Skeletal muscle cell (primary cell): ENCODE measurements at regions not wholly inside any gene's neighbourhood (a gene's known extent, or its start where the extent isn't known, plus 50 kb on each side); places are given as distances from the start of the nearest gene placed in this dataset.
"Not testable (repeated sequence)": the region's sequence is repeated elsewhere in the genome, so short reads cannot be mapped to it uniquely, and the experiment has no call there.

Experiments used
- DNase-seq: peaks from one replicate; pipeline ENCODE4 v3.0.0-alpha.2; 2010; ENCODE audit warnings: low read depth
- H3K4me3 ChIP-seq: 2 replicates; pipeline ENCODE4 v1.5.1; 2011; ENCODE audit warnings: low read depth, mild to moderate bottlenecking, control low read depth, low read length, moderate library complexity

- H3K4me3 ChIP-seq: no peak overlapping the region
- no peak for DNase-seq
Observed at GRCh38 chr4:60729194-60729593, 470.9 kb upstream of the ADGRL3 start.

- DNase-seq, H3K4me3 ChIP-seq: not testable (repeated sequence)
Observed at GRCh38 chr4:60729764-60730163, 470.4 kb upstream of the ADGRL3 start.

GRCh38 chr4:60737858-60738257 is 462.3 kb upstream of the ADGRL3 start:
- peak; percentile 25 for DNase-seq
- no peak overlapping the region for H3K4me3 ChIP-seq

GRCh38 chr4:60743654-60744053 is 456.5 kb upstream of the ADGRL3 start:
- no peak overlapping the region for H3K4me3 ChIP-seq
- DNase-seq: no peak

- DNase-seq: no peak
- H3K4me3 ChIP-seq: no peak overlapping the region
Observed at GRCh38 chr4:60744767-60745166, 455.4 kb upstream of the ADGRL3 start.

- DNase-seq: no peak
- no peak overlapping the region for H3K4me3 ChIP-seq
Observed at GRCh38 chr4:60745800-60746571, 454.1 kb upstream of the ADGRL3 start.

GRCh38 chr4:60750962-60751361 is 449.2 kb upstream of the ADGRL3 start:
- DNase-seq: no peak
- H3K4me3 ChIP-seq: no peak overlapping the region

- DNase-seq: no peak
- no peak overlapping the region for H3K4me3 ChIP-seq
Observed at GRCh38 chr4:60757986-60758680, 442.0 kb upstream of the ADGRL3 start.

GRCh38 chr4:60759518-60760245 is 440.4 kb upstream of the ADGRL3 start:
- DNase-seq: no peak
- H3K4me3 ChIP-seq: no peak overlapping the region

GRCh38 chr4:60780874-60781273 is 419.3 kb upstream of the ADGRL3 start:
- DNase-seq: no peak
- no peak overlapping the region for H3K4me3 ChIP-seq

GRCh38 chr4:60790608-60791007 is 409.5 kb upstream of the ADGRL3 start:
- no peak overlapping the region for H3K4me3 ChIP-seq
- DNase-seq: no peak

- no peak for DNase-seq
Observed at GRCh38 chr4:60794372-60794771, 405.8 kb upstream of the ADGRL3 start.

GRCh38 chr4:60799214-60799613 is 400.9 kb upstream of the ADGRL3 start:
- DNase-seq: no peak

More at GRCh38 chr4:60794372-60794771, 405.8 kb upstream of the ADGRL3 start:
- no peak overlapping the region for H3K4me3 ChIP-seq

GRCh38 chr4:60800701-60801100 is 399.4 kb upstream of the ADGRL3 start:
- DNase-seq: no peak
- H3K4me3 ChIP-seq: no peak overlapping the region

More at GRCh38 chr4:60799214-60799613, 400.9 kb upstream of the ADGRL3 start:
- H3K4me3 ChIP-seq: no peak overlapping the region

GRCh38 chr4:60805500-60806313 is 394.4 kb upstream of the ADGRL3 start:
- H3K4me3 ChIP-seq: no peak overlapping the region
- DNase-seq: no peak

- no peak for DNase-seq
- no peak overlapping the region for H3K4me3 ChIP-seq
Observed at GRCh38 chr4:60808726-60809485, 391.2 kb upstream of the ADGRL3 start.

GRCh38 chr4:60809486-60809800 is 390.7 kb upstream of the ADGRL3 start:
- DNase-seq: no peak
- H3K4me3 ChIP-seq: no peak overlapping the region

GRCh38 chr4:60812811-60813210 is 387.3 kb upstream of the ADGRL3 start:
- no peak for DNase-seq
- no peak overlapping the region for H3K4me3 ChIP-seq

GRCh38 chr4:60814549-60814948 is 385.6 kb upstream of the ADGRL3 start:
- DNase-seq: no peak
- no peak overlapping the region for H3K4me3 ChIP-seq
